Dermis blood vessel endothelial cell (primary cell): ENCODE measurements at regions not wholly inside any gene's neighbourhood (a gene's known extent, or its start where the extent isn't known, plus 50 kb on each side); places are given as distances from the start of the nearest gene placed in this dataset.

Source experiments
- DNase-seq: peaks from one replicate; pipeline ENCODE4 v3.0.0; 2010

DNA sequence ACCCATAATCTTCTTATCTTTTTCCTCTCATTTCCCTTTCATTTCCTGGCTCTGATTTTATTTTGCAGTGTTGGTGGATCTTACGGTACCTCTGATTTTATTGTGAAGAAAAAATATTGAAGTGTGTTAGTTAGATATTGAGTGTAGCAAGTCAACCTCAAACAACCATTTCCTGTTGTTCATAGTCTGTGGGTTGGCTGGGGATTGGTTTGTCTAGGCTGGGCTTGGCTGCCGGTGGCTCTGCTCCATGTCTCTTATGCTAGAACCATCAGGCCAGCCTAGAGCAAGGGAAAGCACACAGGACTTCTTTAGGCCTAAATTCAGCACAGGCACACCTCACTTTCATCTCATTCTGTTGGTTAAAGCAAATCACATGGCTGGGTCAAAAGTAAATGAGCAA lies 383.1 kb upstream of the LCORL start:
- DNase-seq: no peak

DNA sequence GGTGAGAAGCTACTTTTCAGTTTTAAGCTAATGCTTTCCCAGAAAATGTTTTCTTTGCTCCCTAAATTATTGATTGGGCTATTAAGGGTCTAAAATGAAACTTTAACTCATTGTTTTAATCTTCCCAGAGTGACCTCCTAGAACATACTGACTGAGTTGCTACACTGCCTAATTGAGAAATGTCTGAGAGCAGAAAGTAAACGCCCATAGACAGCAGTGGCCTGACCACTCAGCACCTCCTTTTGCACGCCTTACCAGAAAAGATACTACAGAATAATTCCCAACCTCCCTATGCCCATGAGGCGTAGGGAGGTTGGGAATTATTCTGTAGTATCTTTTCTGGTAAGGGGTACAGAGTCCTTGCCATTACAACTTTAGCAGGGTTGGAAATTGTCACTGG lies 381.8 kb upstream of the LCORL start:
- no peak for DNase-seq

DNA sequence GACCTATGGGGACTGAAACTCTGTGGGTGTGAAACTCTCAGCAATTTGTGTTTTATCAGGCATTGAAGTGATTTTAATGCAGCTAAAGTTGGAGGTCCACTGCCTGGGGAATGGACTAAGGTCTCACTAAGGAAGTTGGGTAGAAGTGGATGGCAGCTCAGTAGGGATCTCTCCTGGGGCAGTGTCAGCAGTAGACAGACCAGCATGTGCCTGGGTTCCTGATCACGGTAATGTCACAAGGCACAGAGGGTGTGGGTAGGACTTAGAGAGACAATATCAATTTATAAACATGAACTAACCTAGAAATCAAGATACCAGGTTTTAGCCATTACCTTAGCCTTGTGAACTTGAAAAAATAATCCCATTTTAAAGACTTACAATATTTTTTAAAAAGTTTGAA lies 380.3 kb upstream of the LCORL start:
- DNase-seq: no peak

DNA sequence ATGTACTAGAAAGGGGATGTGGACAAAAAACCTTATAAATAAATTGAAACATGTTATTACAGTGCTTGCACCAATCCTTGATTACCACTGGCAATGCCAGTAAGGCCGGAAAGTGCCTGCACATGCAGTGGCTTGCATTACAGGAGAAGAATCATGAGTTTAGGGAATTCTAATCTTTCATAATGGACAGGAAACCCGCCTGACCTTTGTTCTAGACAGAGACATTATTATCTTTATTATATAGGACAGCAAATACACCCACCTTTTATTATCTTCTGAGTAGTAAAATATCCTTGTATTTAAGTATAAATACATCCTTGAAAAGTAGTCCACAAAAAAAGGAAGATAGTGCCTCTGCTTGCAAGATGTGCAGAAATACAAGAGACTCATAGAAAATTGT lies 379.9 kb upstream of the LCORL start:
- no peak for DNase-seq

DNA sequence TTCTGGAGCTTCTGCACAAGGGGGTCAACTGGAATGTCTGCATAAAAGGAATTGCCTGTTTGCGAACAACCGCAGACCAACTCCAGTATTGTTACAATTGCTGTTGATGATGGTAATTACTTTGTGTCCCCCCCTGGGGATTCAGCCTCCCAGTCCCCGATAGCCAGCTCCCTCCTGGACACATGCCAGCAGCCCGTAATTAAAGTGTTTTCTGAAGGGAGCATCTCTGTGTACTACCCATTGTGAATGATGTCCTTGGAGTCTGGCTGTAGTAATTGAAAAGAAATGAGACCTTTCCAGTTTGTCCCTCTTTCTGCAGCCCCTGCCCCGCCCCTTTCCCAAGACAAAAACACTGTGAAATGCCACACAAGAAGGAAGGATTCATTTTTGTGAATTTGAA lies 377.1 kb upstream of the LCORL start:
- no peak for DNase-seq

DNA sequence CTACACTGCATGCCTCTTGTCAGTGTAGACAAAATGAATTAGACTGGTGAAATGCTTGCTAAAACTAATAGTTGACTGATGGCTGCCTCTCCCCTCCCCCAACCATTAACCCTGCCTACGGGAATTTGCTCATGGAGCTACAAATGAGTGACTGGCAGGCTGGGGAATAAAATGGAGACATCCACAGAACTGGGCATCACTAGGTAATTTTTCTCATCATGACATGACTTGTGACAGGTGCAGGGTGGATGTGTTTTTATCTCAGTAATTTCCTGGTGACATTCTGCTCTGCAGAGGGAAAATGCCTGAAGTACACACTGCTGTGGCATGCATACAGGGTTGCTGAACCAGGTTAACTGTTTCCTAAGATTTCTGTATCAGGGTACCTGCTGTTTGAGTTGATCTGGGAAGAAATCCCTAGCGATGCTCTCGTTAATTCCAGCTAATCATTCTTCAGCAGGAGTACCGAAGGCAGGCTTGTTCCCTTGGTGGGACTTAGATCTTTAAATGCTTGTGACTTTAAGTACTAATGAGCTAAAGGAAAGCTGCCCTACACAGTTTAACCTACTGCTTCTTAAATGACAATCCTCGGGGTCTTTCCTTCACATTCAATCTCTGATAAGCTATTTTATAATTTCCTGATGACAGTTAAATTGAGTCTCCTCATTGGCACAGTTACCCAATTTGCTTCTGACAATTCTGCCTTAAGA lies 376.3 kb upstream of the LCORL start:
- no peak for DNase-seq

DNA sequence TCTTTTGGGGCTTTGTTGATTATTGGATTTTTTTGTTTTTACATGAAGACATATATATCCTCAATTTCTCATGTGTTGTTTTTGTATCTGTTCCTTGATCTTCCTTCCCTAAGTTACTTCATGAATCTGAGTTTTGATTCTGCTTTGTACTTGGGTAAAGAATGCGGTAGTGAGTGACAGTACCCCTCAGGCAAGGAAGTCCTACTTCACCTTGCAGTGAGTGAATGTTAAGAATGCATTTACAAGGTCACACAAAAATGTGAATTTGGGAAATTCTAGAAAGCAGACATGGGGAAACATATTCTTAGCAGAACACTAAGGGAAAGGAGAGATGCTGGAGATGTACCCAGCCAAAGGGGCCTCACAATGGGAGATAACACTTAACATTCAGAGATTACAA lies 373.1 kb upstream of the LCORL start:
- no peak for DNase-seq

DNA sequence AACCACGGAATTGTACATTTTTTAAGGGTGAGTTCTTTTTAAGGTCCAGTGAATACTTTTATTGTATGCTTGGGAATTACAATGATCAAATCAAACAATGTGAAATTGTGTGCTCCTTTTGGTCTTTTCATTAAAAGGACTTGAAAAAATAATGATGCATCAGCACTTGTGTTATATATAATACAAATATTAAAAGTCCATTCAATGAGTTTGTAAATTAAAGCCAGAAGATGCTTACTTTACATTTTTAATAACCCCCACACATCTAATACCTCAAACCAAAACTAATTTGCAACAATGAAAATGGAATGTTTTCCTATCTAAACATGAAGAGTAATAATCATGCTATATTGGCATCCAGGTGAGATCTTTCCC lies 369.8 kb upstream of the LCORL start:
- DNase-seq: no peak

DNA sequence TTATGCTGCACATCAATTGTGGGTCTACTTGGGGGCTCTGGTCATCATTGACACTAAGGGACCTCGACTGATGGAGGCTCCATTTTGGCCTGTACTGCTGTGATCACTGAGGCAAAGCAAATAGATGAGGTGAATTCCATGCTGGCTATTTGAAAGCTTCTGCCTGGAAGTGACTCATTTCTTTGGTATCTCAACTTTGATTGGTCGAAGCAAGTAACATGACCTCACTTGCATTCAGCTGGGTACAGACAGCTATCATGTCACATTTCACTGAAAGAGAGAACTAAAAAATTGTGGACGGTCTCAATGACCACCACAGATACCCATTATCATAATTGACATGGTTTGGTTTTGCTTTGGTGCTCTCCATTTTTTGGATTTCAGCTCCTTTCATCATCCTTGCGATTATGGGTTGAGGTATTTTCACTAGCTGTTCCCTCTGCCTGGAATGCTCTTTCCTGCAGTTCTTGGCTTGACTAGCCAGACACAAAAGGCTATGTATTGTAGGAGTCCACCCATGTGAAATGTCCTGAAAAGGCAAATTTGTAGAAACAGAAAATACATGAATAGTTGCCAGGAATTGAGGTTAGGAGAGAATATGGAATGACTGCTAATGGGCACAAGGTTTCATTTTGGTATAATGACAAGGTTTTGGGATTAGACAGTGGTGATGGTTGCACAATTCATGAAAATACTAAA lies 369.2 kb upstream of the LCORL start:
- DNase-seq: peak; percentile 4

DNA sequence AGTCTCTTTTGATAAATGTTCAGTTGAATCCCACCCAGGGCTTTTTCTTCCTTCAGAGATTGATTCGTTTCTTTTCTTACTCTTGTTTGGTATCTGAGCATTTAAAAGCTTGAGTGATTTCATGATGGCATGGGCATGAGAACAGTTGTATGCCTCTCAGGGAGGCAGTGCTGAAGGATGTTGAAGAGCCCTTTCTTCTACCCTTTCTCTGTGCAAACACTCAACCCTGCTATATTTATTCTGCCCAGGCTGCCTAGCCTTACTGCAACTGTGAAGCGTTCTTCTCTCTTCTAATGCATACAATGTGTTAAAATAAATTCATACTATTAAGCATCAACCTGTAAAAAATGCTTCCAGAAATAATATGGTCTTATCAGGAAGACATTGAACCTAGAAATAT lies 367.6 kb upstream of the LCORL start:
- DNase-seq: no peak

DNA sequence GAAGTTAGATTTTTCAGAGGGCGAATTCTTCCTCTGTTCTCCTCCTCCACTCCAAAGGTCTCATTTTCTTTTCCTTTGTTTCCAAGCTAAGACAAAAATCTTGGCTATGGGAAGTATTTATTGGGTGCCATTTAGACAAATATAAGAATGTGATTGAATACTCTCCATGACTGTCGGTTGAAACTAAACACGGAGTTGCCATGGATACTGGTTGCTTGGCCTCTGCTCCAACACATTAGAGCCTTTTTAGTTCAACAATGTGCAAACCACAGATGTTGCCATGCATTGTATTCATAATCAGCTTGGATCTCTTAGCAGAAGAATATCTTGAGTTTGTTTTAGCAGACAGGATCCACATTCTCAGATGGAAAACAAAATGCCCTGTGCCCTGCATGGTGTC lies 366.5 kb upstream of the LCORL start:
- no peak for DNase-seq

DNA sequence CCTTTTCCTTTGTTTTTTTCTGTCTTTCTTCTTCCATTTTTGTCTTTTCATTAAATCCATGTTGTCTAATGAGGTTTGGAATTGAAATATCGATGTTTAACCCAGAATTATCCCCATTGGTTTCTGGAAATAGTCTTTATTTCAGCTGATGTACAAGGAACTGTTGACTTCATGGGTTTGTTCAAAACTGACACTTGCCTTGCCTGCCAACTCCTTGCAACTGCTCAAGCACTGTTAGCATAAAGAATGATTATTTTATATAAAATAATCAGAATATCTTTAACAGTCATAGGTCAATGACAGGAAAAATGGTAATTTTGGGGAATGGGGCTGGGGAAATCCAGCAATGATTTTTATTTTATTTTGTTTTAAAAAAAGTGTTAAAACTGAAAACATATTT lies 359.6 kb upstream of the LCORL start:
- DNase-seq: no peak

DNA sequence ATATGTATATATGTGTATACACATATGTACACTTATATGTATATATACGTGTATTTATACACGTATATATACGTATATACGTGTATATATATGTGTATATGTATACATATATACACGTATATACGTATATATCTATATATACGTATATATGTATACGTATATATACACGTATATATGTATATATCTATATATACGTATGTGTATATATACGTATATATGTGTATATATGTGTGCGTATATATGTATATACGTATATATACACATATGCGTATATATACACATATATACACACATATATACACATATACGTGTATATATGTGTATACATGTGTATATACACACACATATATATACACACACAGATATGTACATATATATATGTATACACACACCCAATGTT lies 348.0 kb upstream of the LCORL start:
- DNase-seq: no peak

DNA sequence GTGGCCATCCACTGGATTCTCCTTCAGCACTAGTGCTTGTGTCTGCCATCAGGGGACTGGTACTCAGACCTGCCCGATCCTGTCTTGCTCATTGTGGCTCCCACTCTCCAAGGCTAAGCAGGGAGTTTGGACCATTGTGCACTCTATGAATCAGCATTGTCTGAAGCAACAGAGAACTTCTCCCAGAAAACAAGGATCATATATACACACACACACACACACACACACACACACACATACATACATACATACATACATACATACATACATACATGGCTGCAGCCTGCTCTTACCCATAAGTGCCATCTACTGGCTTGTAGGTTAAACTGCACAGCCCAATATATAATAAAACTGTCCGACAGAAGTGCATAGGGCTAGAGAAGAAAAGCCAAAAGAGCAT lies 345.3 kb upstream of the LCORL start:
- DNase-seq: peak; percentile 71

DNA sequence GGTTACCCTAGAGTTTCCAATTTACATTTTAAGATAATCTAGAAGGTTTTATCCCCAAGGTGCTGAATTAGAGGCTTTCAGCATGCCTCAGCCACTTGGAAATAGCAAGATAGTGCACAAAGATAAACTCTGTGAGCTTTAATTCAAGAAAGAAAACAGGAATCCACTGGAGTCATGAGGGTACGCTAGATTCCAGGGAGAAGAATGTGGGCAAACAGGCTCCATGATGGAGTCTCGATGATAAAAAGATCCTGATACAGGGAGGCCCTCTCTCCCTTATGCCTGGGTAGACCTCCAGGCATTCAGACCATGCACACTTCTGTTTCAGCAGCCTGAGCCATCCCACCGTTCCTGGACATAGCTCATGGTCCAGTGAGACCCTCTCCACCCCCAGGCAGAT lies 344.6 kb upstream of the LCORL start:
- no peak for DNase-seq

DNA sequence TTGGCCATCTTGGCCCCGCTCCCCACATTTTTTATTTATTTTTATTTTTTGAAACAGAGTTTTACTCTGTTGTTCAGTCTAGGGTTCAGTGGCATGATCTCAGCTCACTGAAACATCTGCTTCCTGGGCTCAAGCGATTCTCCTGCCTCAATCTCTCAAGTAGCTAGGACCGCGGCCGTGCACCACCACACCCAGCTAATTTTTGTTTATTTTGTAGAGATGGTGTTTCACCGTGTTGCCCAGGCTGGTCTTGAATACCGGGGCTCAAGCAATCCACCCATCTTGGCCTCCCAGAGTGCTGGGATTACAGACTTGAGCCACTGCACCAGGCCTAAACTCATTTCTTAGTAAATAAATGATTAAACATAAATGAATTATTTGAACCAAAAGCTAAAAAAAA lies 322.0 kb upstream of the LCORL start:
- DNase-seq: no peak

DNA sequence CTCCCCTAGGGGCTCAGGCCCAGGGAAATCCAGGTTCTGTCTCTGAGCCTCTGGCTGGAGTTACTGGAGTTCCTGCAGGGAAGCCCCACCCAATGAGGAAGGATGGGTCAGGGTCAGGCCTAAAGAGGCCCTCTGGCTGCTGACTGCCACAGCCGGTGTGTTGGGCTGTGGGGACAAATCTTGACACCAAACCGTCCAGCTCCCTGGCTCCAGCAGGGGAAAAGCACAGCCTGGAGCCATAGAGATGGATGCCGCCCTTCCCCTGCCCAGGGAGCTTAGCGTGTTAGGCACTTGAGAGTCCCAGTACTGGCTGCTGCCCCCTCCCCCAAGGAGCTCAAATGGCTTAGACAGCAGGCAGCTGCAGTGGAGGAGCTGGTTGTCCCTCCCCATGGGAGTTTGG lies 321.3 kb upstream of the LCORL start:
- DNase-seq: no peak

DNA sequence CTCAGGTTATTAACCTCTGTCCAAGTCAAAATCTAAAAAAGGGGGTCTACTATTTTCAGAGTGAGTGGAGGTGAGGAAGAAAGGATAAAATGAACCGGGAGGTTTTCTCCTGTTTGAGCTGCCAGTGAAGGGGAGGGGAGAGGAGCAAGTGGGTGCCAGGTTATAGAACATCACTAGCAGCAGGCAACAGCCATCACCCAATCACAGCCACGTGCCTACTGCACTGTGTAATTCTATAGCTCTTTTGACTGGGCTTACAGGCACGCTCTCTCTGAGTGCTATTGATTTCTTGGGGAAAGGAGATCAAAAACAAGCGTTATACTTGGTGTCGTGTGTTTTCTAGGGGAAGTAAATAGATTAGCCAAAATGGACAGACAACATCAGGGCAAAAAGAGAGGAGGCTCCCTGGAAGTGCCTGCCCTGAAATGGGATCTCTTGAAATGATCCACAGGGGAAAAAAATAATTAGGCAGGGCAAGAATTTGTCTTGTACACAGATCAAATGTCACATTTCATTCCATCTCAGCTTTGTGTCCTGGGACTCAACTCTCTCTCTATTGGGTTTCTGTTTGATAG lies 300.5 kb upstream of the LCORL start:
- no peak for DNase-seq

DNA sequence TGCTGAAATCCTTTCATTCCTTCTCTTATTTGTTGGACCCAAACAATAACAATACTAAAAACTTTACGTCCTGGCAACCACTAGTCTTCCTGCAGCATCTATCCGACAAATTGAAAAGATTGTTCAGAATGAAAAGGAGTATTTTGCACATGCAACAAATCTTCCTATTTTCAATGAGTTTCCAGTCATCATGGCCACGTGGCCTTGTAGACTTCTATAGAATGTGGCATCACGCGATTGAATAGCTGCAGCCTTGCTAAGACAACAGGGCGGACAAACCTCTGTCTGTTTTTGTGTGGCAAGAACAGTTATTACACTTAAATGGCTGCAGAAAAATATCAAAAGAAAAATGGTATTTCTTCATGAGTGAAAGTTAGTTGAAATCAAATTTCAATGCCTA lies 297.9 kb upstream of the LCORL start:
- DNase-seq: peak; percentile 5

DNA sequence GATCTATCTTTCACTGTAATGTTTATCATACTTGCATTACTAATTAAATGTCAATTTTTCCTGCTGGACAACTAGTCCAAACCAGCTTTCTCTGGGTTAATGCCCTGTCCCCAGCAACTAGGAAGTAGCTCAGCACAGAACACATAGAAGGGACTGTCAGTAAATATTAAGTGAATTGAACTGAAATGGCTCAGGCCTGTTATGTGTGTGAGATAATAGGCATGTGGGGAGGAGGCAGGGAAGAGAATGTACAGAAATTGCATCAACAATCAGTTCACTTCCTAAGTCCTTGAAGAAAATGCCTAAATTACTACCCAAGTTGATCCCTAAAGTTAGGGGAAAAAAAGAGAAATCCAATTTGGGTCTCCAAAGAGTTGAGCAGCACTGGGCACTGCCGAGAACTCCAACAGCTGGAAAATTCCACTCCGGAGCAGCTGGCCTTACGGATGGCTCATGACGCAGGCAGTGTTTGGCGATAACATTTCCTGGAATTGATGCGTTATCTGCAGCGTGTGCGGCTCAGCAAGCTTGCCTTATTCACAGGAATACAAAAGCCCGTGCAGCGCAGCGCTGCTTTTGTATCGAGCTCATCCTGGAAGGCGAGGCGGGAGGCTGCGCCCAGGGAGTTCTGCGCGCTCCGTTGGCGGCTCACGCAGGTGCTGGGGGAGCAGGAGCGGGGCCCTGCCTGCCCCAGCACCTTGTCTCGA lies 297.3 kb upstream of the LCORL start:
- peak; percentile 89 for DNase-seq

DNA sequence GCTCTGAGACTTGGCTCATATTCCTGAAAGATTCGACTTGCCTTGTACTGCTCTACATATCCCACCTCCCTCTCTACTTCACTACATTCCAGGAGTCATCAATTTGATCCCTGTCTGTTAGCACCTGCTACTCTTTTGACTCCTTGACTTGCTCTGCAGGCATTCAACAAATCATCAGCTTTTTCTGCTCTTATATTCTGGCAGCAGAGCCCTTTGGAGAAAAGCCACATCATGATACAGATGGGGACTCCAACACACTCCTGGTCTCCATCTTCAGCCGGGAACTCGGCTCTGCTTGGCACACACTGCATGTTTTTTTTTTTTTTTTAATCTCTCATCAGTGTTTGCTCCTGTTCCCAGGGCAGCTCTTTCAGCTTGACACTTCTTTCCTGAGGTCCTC lies 293.2 kb upstream of the LCORL start:
- no peak for DNase-seq

DNA sequence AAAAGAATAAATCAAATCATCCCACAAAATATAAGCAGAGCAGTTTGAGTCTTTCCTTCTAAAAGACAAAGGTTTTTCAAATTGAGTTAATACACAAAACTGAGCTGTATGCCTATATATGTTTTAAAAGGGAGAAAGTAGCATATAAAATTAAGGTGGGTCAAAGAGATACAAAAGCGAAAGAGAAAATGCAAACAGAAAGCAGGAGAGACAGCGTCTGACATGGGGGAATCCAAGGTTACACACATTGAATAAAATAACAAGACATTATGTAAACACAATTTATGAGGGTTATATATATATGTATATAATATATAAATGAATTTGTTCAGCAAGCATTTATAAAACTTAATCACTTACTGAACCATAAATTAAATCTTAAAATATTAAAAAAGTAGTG lies 276.1 kb upstream of the LCORL start:
- DNase-seq: no peak

DNA sequence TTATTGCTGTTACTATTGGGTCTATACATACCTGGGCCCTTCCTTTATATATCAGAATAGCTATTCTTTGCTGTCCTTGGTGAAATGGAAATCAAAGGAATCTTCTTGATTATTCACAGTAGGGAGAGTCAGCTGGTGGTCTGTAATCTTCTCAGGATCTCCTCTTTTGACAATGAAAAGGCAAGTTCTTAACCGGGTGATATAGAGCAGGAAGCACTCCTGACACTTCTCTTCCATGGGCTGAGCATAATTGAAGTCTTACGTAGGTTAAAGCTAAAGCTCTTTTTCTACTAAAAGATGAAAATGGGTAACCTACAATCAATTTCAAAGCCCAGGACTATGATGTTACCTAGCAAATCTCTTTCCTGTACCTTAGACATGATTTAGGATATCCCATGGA lies 274.9 kb upstream of the LCORL start:
- no peak for DNase-seq

DNA sequence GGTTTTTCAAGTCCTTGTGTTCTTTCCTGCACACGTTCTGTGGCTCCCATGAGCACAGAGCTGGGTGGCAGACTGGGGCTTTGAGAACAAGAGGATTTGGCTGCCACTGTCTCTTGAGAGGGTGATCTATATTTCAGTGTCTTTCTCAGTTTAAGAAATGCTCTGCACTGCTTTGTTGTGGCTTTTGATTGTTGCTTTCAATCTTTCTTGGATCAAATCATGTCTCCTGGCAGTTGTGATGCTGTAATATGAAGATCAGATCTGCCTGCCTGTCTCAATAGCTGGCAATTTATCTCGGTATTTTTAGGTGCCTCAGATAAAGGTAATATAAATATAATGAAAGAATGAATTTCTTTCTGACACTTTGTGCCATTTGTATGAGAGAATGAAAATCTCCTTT lies 273.3 kb upstream of the LCORL start:
- DNase-seq: no peak
